NCI-H128 (cell line): ENCODE measurements at regions not wholly inside any gene's neighbourhood (a gene's known extent, or its start where the extent isn't known, plus 50 kb on each side); places are given as distances from the start of the nearest gene placed in this dataset.
"Not testable (repeated sequence)": the region's sequence is repeated elsewhere in the genome, so short reads cannot be mapped to it uniquely, and the experiment has no call there.

Experiments
- DNase-seq: peaks from one replicate; lab custom pipeline; 2025; ENCODE audit not compliant: unreplicated experiment; lab: John Stamatoyannopoulos, UW

DNA sequence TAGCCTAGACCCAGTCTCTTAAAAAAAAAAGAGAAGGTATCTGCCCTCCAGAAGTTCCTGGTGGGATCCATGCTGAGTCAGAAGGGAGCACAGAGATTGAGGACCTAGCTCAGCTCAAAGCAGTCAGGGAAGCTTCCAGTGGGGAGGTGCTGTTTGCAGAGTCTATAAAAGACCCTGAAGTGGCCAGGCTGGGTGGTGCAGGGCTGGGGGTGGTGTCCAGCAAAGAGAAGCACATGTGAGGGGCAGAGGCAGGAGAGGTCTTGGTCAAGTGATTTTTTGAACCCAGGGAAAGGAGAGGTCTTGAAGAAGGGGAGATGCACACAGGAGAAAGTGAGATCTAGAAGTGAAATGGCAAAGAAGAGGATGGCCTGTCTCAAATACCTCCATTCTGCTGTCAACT, 130.4 kb upstream of the PODXL start:
- DNase-seq, result no peak

DNA sequence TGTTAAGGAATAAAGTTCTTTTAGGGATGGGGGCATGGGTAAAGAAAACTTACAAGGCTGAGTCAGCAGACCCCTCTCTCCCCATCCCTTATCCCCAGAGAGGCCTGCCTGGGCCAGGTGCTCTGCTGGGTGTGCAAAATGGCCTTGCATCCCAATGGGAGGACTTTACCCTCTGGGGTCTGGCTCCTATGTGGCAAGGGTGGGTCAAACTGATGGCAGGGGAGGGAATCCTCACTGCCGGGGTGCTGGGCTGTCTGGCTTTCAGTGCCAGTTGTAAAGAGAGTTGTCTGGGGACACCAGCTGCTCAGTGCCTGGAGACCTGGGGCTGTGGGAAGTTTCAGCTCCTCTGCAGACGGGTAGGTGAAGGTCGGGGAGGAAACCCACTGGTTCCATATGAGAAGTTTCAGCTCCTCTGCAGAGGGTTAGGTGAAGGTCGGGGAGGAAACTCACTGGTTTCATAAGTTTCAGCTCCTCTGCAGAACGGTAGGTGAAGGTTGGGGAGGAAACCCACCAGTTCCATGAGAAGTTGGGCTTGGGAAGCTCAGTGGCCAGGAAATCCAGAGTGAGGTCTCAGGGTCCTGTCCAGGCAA, 127.2 kb upstream of the PODXL start:
- no peak for DNase-seq

DNA sequence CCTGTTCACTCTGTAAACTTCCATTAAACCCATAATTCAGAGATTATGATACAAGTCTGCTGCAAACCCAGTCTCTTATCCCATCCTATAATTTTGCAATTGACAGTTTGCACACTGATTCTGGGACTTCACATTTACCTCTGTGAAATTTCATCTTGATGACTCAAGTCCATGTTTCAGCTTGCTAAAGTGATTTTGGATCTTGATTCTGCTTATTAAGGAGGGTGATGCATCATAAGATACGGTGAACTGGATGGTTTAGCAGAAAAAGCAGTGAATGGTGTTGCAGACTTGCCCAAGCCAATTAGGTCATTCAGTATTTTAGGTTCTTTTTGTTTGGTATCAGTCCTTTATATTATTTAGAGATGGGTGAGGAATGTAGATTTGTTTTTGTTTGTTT, 125.5 kb upstream of the PODXL start:
- DNase-seq, result no peak

DNA sequence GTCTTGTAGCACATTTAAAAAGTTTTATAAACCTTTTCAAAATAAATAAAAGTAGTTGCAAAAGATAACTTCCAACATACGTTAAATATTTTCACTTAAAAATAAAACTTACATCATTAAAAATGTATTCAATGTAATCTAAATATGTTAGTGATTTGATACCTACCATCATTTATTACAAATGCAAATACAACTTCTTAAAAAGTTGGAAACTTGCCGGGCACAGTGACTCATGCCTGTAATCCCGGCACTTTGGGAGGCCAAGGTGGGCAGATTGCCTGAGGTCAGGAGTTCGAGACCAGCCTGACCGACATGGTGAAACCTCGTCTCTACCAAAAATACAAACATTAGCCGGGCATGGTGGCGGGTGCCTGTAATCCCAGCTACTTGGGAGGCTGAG, 122.6 kb upstream of the PODXL start:
- DNase-seq, result not testable (repeated sequence)

DNA sequence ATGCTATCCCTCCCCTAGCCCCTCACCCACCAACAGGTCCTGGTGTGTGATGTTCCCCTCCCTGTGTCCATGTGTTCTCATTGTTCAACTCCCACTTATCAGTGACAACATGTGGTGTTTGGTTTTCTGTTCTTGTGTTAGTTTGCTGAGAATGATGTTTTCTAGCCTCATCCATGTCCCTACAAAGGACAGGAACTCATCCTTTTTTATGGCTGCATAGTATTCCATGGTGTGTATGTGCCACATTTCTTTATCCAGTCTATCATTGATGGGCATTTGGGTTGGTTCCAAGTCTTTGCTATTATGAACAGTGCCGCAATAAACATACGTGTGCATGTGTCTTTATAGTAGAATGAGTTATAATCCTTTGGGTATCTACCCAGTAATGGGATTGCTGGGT, 120.4 kb upstream of the PODXL start:
- not testable (repeated sequence) for DNase-seq

DNA sequence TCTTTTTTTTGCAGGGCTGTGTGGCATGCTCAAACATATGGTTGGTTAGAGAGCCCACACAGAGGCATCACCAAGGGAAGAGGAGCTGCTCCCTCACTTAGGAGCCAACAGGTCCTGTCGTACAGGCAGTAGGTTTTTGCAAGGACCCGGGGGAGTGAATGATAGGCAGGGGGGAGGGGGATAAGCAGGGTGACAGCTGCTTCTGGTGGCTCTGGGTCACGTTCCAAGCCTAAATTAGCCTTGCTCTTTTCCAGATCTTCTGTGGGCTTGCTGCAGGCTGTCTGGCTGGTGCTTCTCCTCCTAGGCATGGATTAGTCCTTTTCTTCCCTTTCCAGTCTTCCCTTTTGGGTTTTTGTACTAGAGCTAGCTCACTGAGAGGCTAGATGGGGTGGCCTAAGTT, 117.7 kb upstream of the PODXL start:
- no peak for DNase-seq

DNA sequence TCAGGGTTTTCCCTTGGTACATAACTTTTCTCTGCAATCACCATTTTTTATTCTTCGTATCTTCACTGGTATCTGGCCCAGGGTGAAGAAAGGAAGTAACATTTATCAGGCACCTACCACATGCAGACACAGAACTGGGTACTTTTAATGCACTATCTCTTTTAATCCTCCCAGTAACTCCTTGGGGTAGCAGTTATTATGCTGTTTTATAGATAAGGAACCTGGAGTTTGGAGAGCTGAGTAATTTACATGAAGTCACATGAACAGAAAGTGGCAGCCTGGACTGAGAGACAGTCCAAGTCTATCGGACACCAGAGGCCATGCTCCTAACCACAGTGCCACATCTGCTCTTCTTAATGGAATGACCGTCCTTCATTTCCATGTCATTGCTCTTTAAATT, 117.1 kb upstream of the PODXL start:
- DNase-seq, result no peak

DNA sequence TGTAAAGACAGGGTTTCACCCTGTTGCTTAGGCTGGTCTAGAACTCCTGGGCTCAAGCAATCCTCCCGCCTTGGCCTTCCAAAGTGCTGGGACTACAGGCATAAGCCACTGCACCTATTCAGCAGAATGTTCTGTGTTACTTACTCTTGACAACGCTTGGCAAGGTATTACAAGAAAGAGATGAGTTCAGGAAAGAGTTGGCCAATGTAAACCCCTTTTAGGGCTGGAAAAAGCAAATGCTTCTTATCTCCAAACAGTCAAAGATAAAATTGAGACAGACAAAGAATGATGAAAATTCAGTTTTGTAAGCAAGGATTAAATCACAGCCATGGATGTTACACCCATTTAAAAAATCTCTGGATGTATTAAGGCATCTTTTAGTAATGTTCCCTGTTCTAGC, 114.0 kb upstream of the PODXL start:
- DNase-seq, result no peak

DNA sequence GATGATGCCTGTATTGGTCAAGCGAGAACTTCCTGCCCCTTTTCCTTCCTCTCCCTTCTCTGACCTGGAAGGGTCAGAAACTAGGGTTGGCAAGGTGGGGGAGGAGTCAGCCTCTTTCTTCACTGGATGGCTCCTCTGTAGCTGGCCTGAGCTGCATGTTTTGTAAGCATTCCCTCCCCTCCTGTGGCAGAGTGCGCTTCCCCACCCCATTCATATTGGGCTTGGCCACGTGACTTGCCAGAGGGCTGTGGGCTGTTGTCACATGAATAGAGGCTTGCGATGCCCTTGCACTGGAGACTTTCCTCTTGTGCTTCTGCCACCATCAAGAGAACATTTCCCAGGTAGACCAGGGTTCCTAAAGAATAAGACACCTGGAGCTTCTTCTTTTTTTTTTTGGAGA, 111.3 kb upstream of the PODXL start:
- no peak for DNase-seq

DNA sequence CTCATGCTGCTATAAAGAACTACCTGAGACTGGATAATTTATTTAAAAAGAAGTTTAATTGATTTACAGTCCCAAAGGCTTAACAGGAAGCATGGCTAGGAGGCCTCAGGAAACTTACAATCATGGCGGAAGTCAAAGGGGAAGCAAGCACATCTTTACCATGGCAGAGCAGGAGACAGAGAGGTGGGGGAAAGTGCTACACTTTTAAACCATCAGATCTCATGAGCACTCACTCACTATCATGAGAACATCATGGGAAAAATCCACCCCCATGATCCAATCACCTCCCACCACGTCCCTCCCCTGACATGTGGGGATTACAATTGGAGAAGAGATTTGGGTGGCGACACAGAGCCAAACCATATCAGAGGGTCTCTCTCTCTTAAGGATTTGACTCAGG, 108.6 kb upstream of the PODXL start:
- DNase-seq, result no peak

DNA sequence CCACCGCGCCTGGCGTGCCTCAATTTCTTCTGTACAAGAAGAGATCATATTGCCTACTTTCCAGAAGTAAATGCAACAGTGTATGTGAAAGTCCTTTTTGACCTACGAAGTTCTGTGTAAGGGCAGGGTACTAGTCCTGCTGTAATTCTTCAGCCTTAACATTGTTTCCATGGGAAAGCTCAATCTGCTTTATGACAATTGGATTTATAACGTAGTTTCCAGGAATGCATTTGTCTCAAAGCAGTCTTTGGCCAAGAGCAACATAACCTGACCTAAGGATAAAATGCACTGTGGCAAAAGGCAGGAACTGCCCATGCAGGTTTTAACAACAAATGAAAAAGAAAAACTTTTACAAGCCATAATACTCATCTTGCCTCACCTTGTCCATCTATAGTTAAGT, 108.1 kb upstream of the PODXL start:
- no peak for DNase-seq

DNA sequence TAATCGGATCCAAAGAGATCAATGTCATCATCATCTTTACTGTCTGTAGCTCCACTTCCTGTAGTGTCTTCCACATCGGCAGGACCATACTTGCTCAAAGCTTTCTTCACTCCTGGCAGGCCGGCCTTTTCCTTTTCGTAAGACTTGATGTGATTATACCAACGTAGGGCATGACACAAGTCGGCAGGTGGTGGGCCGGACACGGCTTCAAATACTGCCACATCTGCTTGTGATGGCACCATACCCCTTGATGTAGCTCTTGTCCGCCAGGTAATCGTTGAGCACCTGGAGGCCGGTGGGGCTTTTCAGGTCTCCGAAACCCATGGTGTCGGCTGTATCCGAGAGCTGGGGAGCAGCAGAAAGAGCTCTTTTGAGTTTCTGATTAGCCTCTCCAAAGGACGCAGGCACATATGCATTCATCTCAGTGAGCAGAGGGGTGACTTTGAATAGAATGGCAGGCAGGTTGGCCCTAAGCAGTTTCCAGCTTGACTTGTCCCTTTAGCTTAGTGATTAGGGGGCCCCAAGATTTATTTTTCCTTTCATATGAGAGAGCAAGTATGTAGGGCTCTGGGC, 106.0 kb upstream of the PODXL start:
- DNase-seq, result not testable (repeated sequence)

DNA sequence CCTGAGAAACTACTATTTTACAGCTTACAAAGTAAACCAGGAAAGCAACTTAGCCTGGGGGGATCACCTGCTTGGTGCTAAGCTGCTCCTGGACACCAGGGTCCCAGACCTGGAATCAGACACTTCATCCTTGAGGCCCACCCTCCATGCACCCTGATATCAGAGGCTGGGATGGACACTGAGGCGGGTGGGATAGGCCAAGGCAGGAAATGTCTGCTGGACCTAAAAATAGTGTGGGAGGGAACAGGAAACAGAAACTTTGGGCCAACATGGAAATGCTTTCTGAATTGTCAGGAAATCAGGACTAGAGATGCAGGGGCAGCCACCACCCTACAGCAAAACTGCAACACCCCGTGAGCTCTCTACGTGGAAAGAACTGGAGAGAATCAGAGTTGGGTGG, 101.5 kb upstream of the PODXL start:
- DNase-seq, result no peak

DNA sequence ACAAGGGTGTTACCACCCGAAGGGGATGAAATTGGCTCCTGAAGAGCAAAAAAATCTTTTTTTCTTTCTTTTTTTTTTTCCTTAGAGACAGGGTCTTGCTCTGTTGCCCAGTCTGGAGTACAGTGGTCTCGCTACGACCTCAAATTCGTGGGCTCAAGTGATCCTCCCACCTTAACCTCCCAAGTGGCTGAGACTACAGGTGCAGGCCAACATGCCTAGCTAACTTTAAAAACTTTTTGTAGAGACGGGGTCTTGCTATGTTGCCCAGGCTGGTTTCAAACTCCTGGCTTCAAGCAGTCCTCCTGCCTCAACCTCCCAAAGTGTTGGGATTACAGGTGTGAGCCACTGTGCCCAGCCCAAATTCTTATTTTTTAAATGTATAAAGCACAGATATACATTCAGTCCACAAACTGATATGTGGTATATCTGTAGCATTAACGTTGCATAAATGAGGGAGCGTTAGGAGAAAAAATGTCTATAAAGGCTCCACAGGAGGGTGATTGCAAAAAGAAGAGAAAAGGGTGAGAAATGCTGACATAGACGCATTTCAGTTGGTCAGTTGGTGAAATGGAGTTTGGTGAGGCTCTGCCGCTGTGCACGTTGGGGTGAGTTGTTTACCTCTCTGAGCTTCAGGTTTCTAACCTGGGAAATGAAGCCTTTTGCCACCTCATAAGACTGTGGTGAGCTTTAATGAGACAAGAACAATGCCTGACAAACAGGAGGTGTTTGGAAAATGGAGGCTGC, 100.7 kb upstream of the PODXL start:
- DNase-seq, result no peak

DNA sequence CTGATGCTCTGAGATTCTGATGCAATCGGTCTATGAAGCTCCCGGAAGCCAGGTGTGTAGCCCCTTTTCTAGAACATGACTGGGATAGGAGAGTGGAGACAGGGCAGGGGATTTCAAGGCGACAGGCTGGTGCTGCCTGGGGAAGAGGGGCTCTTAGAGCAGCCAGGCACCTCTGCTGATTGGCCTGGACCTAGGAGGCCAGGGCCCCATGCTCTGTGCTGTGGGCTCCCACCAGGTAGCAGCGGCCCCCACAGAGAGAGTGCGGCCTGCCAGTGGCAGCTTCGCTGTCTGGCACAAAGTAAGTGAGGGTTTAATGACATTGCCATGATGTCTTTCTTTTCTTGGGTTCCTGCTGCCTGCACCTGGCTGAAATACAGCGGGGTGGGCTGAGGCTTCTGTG, 99.4 kb upstream of the PODXL start:
- DNase-seq, result no peak

DNA sequence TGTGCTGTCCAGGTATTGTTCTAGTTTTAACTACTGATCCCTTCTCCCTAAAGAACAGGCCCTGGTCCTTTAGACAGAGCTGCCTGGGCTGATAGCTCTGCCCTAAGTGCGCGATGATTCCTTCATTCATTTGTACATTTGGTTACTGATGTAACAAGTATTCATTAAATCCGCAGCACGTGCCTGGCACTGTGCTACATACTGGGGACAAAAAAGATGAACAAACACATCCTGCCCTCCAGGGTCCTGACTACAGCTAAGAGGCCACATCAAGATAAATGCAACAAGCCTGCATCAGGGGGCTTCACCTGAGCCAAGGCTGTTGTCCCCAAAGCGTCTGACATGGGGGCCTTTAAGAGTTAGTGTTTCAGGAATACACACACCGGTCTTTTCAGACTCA, 99.0 kb upstream of the PODXL start:
- no peak for DNase-seq

DNA sequence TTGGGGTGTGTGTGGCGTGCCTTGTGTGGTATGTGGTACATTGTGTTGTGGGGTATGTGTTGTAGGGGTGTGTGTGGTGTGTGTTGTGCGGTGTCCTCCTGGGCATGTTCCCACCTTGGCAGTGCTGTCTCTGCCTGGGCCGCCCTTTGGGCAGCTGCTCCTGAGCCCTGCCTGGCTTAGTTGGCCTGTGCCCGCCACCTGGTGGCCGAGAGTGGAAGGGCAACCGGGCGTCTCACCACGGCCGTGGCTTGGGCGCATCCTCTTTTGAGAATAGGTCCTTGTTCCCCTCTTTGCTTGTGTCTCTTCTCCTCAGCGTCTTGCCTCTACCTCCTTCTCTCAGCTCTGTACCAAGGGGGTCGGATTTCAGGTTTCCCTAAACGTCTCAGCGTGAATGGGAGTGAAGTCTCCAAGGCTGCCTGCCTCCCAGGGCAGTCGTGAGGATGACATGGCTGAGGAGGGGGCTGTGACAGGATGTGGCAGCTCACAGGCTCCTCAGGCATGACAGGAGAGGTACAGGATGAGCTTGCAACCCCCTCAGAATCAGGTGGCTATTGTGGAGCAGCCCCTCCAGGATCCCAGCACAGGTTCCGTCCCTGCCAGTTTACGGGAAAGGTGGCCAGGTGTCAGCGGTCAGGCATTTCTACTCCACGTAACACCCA, 98.4 kb upstream of the PODXL start:
- peak; percentile 57 for DNase-seq

DNA sequence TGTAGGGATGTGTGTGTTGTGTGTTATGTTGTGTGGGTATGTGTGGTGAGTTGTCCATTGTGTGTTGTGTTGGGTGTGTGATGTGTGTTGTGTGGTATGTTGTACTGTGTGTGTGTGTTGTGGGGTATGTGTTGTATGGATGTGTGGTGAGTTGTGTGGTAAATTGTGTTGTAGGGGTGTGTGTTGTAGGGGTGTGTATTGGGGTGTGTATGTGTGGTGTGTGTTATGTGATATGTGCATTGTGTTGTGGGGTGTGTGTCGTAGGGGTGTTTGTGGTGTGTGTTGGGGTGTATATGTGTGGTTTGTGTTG, 97.8 kb upstream of the PODXL start:
- DNase-seq, result no peak

DNA sequence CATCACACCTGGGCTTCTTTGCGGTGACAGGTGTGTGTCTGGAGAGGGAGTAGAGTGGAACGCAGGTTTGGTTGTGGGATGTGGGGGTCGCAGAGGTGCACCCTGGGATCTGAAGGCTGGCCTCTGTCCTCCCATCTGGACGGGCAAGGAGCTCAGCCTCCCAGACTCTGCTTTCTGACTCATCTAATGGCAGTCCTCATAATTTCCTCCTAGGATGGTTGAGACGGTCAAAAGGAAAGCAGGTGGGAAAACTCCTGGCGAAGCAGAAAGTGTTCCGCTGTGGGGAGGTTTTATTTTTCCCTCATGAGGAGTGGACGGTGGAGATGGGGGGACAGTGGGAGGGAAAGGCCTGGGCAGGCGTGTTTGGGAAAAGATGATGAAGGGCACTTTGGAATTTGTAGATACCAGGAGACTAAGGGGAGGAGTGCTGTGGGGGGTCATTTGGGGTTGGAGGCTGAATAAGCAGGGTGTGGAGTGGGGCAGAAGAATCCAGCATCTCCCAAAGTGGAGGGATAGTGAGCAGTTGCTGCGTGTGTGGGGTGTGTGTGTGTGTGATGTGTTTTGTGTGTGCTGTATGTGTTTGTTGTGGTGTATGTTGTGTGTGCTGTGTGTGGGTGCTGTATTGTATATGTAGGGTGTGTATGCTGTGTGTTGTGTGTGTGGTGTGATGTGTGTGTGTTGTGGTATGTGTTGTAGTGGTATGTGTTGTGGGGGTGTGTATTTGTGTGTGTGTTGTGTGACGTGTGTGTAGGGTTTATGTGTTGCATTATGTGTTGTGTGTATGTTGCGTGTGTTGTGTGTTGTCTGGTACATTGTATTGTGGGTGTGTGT, 97.2 kb upstream of the PODXL start:
- no peak for DNase-seq

DNA sequence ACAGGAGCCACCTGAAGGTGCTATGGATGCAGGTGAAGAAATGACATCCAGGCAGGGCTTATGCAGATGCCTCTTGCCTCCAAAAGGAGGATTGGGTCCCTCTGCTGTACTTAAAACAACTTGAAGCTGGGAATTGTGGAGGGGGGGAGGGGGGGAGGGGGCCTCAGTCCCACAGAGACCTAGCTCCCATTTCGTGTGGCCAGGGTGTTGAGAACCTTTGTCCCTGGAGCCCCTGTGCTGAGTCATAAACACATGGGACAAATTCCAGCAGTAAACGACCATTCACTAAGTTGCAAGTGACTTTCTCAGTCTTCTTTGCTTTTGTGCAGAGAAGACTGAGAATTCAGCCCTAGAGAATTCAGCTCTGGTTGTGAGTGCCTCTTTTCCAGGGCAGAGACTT, 96.5 kb upstream of the PODXL start:
- DNase-seq, result no peak

DNA sequence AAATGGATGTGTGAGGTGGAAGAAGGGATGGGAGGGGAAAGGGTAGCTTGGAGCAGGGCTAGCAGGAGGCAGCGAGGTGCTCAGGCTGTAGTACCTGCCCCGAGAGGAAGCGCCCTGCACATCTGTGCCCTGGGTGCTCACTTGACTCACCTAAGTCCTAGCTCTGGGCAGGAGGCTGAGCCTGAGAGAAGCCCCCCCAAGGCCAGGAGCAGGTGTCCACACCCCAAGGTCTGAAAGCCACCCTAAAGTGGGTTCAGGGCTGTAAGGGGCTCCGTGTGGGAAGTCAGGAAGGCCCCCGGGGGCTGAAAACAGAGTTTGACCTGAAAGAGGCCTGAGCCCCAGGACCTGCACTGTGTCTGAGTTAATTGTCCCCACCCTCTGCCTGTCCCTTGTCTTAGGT, 95.8 kb upstream of the PODXL start:
- no peak for DNase-seq

DNA sequence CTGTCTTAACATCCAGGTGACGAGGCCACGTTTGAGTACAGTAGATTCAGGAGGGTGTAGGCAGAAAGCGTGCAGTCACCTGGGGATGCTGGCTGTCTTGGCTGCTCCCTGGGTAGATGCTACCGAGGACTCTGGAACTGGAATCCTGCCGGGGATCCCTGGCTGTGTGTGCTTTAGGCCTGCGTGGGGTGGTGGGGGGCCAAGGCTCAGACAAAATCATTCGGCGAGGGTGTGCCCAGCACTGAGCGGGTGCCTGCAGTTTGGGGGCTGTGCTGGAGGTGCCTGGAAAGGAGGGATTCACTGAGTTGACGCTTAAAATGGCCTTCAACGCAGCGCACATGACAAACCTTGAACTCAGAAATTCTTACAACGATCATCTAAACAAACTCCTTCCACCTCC, 93.5 kb upstream of the PODXL start:
- DNase-seq, result no peak
